Neural crest cell (in vitro differentiated cells): ENCODE measurements at regions not wholly inside any gene's neighbourhood (a gene's known extent, or its start where the extent isn't known, plus 50 kb on each side); places are given as distances from the start of the nearest gene placed in this dataset.

ENCODE experiments used
- DNase-seq: peaks from one replicate; pipeline ENCODE4 v3.0.0; 2021; ENCODE audit warnings: low read depth, mixed read lengths, low spot score
- H3K27ac Mint-ChIP-seq: one replicate; pipeline ENCODE4 v1.8.0; 2021; ENCODE audit warnings: mild to moderate bottlenecking, mixed read lengths; ENCODE audit not compliant: unreplicated experiment
- H3K27me3 Mint-ChIP-seq: 2 replicates; pipeline ENCODE4 v1.8.0; 2021; ENCODE audit warnings: low read depth, mild to moderate bottlenecking, mixed read lengths
- H3K36me3 Mint-ChIP-seq: 2 replicates; pipeline ENCODE4 v1.8.0; 2021; ENCODE audit warnings: low read depth, mild to moderate bottlenecking, mixed read lengths
- H3K4me1 Mint-ChIP-seq: 2 replicates; pipeline ENCODE4 v1.8.0; 2021; ENCODE audit warnings: mixed read lengths
- H3K4me3 Mint-ChIP-seq: one replicate; pipeline ENCODE4 v1.8.0; 2021; ENCODE audit warnings: mild to moderate bottlenecking, mixed read lengths
- H3K9me3 Mint-ChIP-seq: 2 replicates; pipeline ENCODE4 v1.8.0; 2021; ENCODE audit warnings: mixed read lengths
- TF ChIP-seq, protein P1 (sequence below): fragments of 200-600 bp; sonication (generic); conservative IDR thresholded peaks from 2 replicates; pipeline ENCODE4 v1.5.0; 2021; ENCODE audit warnings: antibody characterized with exemption, mild to moderate bottlenecking

DNA sequence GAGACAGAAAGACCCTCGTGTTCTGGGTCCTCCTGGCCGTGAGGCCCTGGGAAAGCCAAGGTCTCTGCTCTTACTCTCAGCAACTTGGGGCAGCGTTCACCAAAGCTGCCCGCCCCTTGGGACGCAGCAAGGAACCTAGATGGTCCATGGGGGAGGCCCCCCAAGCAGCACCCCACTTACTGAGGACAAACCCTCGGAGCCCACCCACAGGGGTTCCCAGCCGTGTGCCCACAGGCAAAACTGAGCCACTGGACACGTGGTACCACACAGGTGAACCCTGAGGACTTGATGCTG lies 166.2 kb upstream of the IQSEC1 start:
- TF ChIP-seq, protein P1, sequence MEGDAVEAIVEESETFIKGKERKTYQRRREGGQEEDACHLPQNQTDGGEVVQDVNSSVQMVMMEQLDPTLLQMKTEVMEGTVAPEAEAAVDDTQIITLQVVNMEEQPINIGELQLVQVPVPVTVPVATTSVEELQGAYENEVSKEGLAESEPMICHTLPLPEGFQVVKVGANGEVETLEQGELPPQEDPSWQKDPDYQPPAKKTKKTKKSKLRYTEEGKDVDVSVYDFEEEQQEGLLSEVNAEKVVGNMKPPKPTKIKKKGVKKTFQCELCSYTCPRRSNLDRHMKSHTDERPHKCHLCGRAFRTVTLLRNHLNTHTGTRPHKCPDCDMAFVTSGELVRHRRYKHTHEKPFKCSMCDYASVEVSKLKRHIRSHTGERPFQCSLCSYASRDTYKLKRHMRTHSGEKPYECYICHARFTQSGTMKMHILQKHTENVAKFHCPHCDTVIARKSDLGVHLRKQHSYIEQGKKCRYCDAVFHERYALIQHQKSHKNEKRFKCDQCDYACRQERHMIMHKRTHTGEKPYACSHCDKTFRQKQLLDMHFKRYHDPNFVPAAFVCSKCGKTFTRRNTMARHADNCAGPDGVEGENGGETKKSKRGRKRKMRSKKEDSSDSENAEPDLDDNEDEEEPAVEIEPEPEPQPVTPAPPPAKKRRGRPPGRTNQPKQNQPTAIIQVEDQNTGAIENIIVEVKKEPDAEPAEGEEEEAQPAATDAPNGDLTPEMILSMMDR: no peak
- peaks cover 4% of the 10 kb centered on the region for H3K4me1 Mint-ChIP-seq
- H3K9me3 Mint-ChIP-seq: no peaks in the 10 kb centered on the region

DNA sequence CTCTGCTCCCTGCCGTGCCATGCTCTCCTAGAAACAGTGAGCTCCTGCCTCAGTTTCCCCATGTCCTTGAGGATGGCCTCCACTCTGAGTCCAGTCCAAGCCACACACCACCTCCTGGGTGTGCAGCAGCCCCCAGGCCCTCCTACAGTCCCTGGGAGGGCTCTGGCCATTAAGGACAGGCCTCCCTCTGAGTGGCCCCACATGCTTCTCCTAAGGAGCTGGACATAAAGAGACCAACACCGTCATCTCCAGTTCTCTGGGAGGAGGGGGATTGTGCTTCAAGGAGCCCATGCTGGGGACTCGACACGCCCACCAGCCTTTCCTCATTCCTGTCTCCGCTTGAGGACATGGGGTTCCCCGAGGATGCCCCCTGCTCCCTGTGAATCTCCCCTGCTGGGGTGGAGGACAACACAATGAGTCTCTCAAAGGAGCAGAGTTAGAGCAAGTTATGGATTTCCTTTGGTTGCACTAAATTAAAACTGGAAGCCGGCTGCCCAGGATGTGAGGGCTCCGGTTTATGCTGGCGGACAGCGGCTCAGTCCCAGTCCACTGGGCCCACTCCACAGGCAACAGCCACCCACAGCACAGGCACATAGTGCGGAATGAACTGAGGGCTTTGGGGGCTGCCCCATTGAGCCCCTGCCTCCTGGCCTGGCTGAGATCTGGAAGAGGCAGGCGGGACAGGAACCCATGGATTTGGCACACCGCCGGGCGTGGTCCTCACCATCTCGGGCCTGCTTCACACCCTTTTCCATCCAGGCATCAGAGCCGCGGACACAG lies 165.6 kb upstream of the IQSEC1 start:
- Mint-ChIP-seq H3K36me3 (no peaks in the 10 kb centered on the region), H3K9me3 (no peaks in the 10 kb centered on the region), H3K4me3 (no peak overlapping the region), H3K4me1 (peaks cover 4% of the 10 kb centered on the region), H3K27me3 (peaks cover 5% of the 10 kb centered on the region), H3K27ac (no peak overlapping the region)
- no peak for DNase-seq
- TF ChIP-seq, protein P1: no peak

More for the DNA sequence above, 166.2 kb upstream of the IQSEC1 start:
- H3K27ac Mint-ChIP-seq: no peak overlapping the region
- H3K4me3 Mint-ChIP-seq: no peak overlapping the region
- H3K36me3 Mint-ChIP-seq: no peaks in the 10 kb centered on the region
- peaks cover 4% of the 10 kb centered on the region for H3K27me3 Mint-ChIP-seq
- no peak for DNase-seq

DNA sequence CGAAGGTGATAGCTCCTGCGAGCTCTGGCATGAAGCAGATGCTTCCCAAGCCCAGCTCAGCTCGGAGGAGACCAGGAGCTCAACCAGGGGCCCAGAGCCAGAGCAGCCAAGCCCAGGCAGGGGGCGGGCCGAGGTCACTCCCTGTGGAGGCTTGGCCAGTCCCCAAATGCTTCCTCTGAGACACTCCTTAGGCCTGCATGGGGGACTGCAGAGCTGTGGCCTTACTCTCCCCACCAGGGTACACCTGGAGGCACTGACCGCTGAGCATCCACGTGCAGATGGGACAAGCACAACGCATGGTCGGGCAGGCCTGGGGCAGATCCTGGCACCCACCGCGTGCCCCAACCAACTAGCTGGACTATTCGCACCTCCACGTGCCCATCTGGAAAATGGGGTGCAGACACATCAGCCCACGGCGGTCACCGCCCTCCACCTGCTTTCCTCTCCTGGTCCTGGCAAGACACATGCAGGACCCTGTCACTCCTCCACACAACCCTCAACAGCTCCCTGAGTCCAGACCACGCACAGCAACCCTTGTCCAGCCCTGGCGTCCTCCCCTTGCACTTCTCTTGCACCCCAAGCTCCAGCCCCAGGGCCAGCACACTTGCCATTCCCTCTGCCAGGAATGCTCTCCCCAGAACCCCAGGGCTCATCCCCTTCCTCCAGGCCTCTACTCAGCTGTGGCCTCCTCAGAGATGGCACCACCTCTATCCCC lies 164.7 kb upstream of the IQSEC1 start:
- TF ChIP-seq, protein P1: no peak
- peaks cover 4% of the 10 kb centered on the region for H3K4me1 Mint-ChIP-seq
- H3K27ac Mint-ChIP-seq: peak overlapping the region; percentile 81
- no peaks in the 10 kb centered on the region for H3K36me3 Mint-ChIP-seq
- DNase-seq: no peak
- no peak overlapping the region for H3K4me3 Mint-ChIP-seq
- H3K9me3 Mint-ChIP-seq: no peaks in the 10 kb centered on the region
- peaks cover 5% of the 10 kb centered on the region for H3K27me3 Mint-ChIP-seq

DNA sequence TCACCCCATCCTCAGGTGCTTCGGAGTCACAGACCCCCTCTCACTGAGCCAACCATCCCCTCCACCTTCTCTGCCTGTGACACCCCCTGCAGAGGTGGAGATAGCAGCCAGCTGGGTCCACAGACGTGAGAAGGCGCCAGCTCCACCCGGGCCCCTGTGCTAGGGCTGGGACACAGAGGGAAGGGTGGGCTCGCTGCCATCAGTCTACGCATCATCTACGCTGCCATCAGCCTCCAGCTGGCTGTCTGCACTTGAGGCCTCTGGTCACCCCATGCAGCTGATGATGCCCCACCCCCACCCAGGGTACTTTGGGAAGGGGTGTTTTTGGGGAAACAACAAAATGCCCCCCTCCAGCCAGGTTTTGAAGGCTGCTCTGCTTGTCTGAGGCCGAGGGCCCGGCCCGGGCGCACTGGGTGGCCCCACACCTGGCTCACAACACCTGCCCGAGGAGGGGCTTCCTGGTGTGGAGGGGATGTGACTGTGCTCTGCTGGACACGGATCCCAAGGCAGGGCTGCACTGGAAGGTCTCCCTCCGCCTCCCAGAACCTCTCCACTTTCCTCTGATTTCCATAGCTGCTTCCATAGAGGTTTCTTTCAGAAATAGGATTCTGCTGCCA lies 163.4 kb upstream of the IQSEC1 start:
- peaks cover 7% of the 10 kb centered on the region for H3K27me3 Mint-ChIP-seq
- DNase-seq: no peak
- no peak overlapping the region for H3K4me3 Mint-ChIP-seq
- H3K27ac Mint-ChIP-seq: no peak overlapping the region
- TF ChIP-seq, protein P1: no peak
- peaks cover 4% of the 10 kb centered on the region for H3K4me1 Mint-ChIP-seq
- H3K36me3 Mint-ChIP-seq: no peaks in the 10 kb centered on the region
- no peaks in the 10 kb centered on the region for H3K9me3 Mint-ChIP-seq

DNA sequence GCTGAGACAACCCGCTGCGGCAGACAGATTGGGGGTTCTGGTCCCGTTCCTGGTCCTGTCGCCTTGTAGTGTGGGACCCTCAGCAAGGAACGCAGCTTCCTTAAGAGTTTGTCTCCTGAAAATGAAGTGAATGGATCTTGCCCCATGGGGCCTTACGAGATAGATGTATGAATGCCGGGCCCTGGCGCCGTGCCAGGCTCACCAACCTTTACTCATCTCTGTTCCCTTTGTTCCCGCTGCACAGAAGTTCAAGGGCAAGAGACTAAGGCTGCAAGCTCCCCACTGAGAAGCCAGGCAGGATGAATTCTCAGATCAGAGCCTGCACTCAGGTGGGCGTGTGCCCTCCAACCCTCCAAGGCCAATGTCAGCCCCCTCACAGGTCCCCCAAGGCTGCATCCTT lies 162.7 kb upstream of the IQSEC1 start:
- TF ChIP-seq, protein P1: no peak
- H3K4me1 Mint-ChIP-seq: peaks cover 4% of the 10 kb centered on the region

More for the DNA sequence above, 162.7 kb upstream of the IQSEC1 start:
- H3K36me3 Mint-ChIP-seq: no peaks in the 10 kb centered on the region
- peaks cover 9% of the 10 kb centered on the region for H3K27me3 Mint-ChIP-seq
- H3K4me3 Mint-ChIP-seq: no peak overlapping the region
- DNase-seq: no peak
- H3K9me3 Mint-ChIP-seq: no peaks in the 10 kb centered on the region
- H3K27ac Mint-ChIP-seq: no peak overlapping the region
